H9 (cell line): ENCODE measurements at regions not wholly inside any gene's neighbourhood (a gene's known extent, or its start where the extent isn't known, plus 50 kb on each side); places are given as distances from the start of the nearest gene placed in this dataset.

Experiments
- DNase-seq: peaks from one replicate; pipeline ENCODE4 v3.0.0-alpha.2; 2017
- H2AFZ ChIP-seq: one replicate; pipeline ENCODE4 v1.6.1; 2013; ENCODE audit warnings: mild to moderate bottlenecking, low read length, control low read depth, moderate library complexity
- H2AK5ac ChIP-seq: 2 replicates; pipeline ENCODE4 v1.6.1; 2013; ENCODE audit warnings: low read length, control low read depth, mixed read lengths; ENCODE audit not compliant: insufficient read length
- H2BK120ac ChIP-seq: one replicate; pipeline ENCODE4 v1.6.1; 2013; ENCODE audit warnings: low read depth, mild to moderate bottlenecking, low read length, control low read depth, inconsistent platforms; ENCODE audit not compliant: poor library complexity, severe bottlenecking
- H2BK12ac ChIP-seq: 2 replicates; pipeline ENCODE4 v1.6.1; 2013; ENCODE audit warnings: low read length, control low read depth, mixed read lengths, low read depth; ENCODE audit not compliant: insufficient read length
- H2BK15ac ChIP-seq: 2 replicates; pipeline ENCODE4 v1.6.1; 2013; ENCODE audit warnings: low read depth, low read length, control low read depth
- H2BK20ac ChIP-seq: one replicate; pipeline ENCODE4 v1.6.1; 2013; ENCODE audit warnings: low read depth, mild to moderate bottlenecking, low read length, control low read depth, inconsistent platforms; ENCODE audit not compliant: poor library complexity, severe bottlenecking
- H2BK5ac ChIP-seq: 2 replicates; pipeline ENCODE4 v1.6.1; 2013; ENCODE audit warnings: low read length, control low read depth, mixed read lengths; ENCODE audit not compliant: insufficient read length
- H3K14ac ChIP-seq: 2 replicates; pipeline ENCODE4 v1.6.1; 2013; ENCODE audit warnings: low read length, control low read depth; ENCODE audit not compliant: insufficient read depth
- H3K18ac ChIP-seq: 2 replicates; pipeline ENCODE4 v1.6.1; 2013; ENCODE audit warnings: low read depth, mild to moderate bottlenecking, mixed read lengths, low read length, control low read depth; ENCODE audit not compliant: insufficient read length
- H3K23ac ChIP-seq: 2 replicates; pipeline ENCODE4 v1.6.1; 2013; ENCODE audit warnings: low read length, control low read depth, mixed read lengths, low read depth; ENCODE audit not compliant: insufficient read length
- H3K23me2 ChIP-seq: 2 replicates; pipeline ENCODE4 v1.6.1; 2013; ENCODE audit warnings: low read depth, mild to moderate bottlenecking, mixed read lengths, low read length, control low read depth; ENCODE audit not compliant: insufficient read length, poor library complexity, severe bottlenecking
- H3K27ac ChIP-seq: 2 replicates; pipeline ENCODE4 v1.5.1; 2013; ENCODE audit warnings: low read length, control low read depth, mixed read lengths, low read depth; ENCODE audit not compliant: insufficient read length
- H3K27me3 ChIP-seq: 2 replicates; pipeline ENCODE4 v1.6.1; 2013; ENCODE audit warnings: low read length, control low read depth, inconsistent platforms; ENCODE audit not compliant: insufficient read depth
- H3K4ac ChIP-seq: 2 replicates; pipeline ENCODE4 v1.6.1; 2013; ENCODE audit warnings: low read depth, mild to moderate bottlenecking, control low read depth, inconsistent platforms, low read length, moderate library complexity
- H3K4me1 ChIP-seq: 2 replicates; pipeline ENCODE4 v1.6.1; 2013; ENCODE audit warnings: low read length, control low read depth, inconsistent platforms; ENCODE audit not compliant: insufficient read depth
- H3K4me2 ChIP-seq: 2 replicates; pipeline ENCODE4 v1.6.1; 2013; ENCODE audit warnings: low read length, control low read depth, mixed read lengths; ENCODE audit not compliant: insufficient read length, insufficient read depth
- H3K56ac ChIP-seq: 2 replicates; pipeline ENCODE4 v1.6.1; 2013; ENCODE audit warnings: low read depth, mild to moderate bottlenecking, mixed read lengths, low read length, control low read depth; ENCODE audit not compliant: insufficient read length
- H3K79me1 ChIP-seq: 2 replicates; pipeline ENCODE4 v1.6.1; 2013; ENCODE audit warnings: low read depth, mild to moderate bottlenecking, moderate library complexity, low read length, control low read depth, inconsistent platforms; ENCODE audit not compliant: insufficient read depth, poor library complexity, severe bottlenecking
- H3K79me2 ChIP-seq: 2 replicates; pipeline ENCODE4 v1.6.1; 2013; ENCODE audit warnings: low read length, control low read depth, inconsistent platforms; ENCODE audit not compliant: insufficient read depth
- H3K9ac ChIP-seq: 2 replicates; pipeline ENCODE4 v1.6.1; 2013; ENCODE audit warnings: low read length, control low read depth, mixed read lengths; ENCODE audit not compliant: insufficient read length; ENCODE audit errors: extremely low read depth
- H3K9me3 ChIP-seq: one replicate; pipeline ENCODE4 v1.6.1; 2013; ENCODE audit warnings: low read depth, low read length, inconsistent platforms; ENCODE audit not compliant: control insufficient read depth
- H3T11ph ChIP-seq: one replicate; pipeline ENCODE4 v1.6.1; 2013; ENCODE audit warnings: mild to moderate bottlenecking, low read length, control low read depth, inconsistent platforms
- H4K20me1 ChIP-seq: one replicate; pipeline ENCODE4 v1.6.1; 2013; ENCODE audit not compliant: control insufficient read depth, insufficient read length, insufficient read depth
- H4K5ac ChIP-seq: 2 replicates; pipeline ENCODE4 v1.6.1; 2013; ENCODE audit warnings: low read depth, mild to moderate bottlenecking, mixed read lengths, low read length, control low read depth; ENCODE audit not compliant: insufficient read length
- H4K8ac ChIP-seq: replicated peaks from 2 replicates; pipeline ENCODE4 v1.6.1; 2013; ENCODE audit warnings: low read length, control low read depth, mixed read lengths, low read depth; ENCODE audit not compliant: insufficient read length
- H4K91ac ChIP-seq: 2 replicates; pipeline ENCODE4 v1.6.1; 2013; ENCODE audit warnings: low read depth, mild to moderate bottlenecking, moderate library complexity, mixed read lengths, low read length, control low read depth; ENCODE audit not compliant: insufficient read length
- H3K27ac Mint-ChIP-seq, 3 experiments: 2 replicates in 2 of 3; 3 replicates in 1 of 3; pipeline ENCODE4 v1.8.0; 2020 to 2021; ENCODE audit warnings: mixed read lengths in 3 of 3, mild to moderate bottlenecking in 1 of 3, moderate library complexity in 1 of 3
- H3K27me3 Mint-ChIP-seq: 2 replicates; pipeline ENCODE4 v1.8.0; 2021; ENCODE audit warnings: low read depth, mild to moderate bottlenecking, moderate library complexity, mixed read lengths
- H3K36me3 Mint-ChIP-seq, 3 experiments: 2 replicates in 2 of 3; 3 replicates in 1 of 3; pipeline ENCODE4 v1.8.0; 2020 to 2021; ENCODE audit warnings: low read depth in 3 of 3, mixed read lengths in 3 of 3; ENCODE audit not compliant: insufficient read depth in 1 of 3
- H3K4me1 Mint-ChIP-seq, 2 experiments: 2 replicates each; pipeline ENCODE4 v1.8.0; 2020; ENCODE audit warnings: mixed read lengths in 2 of 2
- H3K4me3 Mint-ChIP-seq, 2 experiments: 2 replicates in 1 of 2; 3 replicates in 1 of 2; pipeline ENCODE4 v1.8.0; 2020 to 2021; ENCODE audit warnings: mild to moderate bottlenecking in 2 of 2, mixed read lengths in 2 of 2, moderate library complexity in 1 of 2
- H3K9me3 Mint-ChIP-seq, 2 experiments: 2 replicates in 1 of 2; 3 replicates in 1 of 2; pipeline ENCODE4 v1.8.0; 2020; ENCODE audit warnings: mild to moderate bottlenecking in 2 of 2, mixed read lengths in 2 of 2, moderate library complexity in 1 of 2
- WGBS: extraction: QIAGEN DNeasy Blood & Tissue Kit; methylation state at CpG from one replicate; pipeline ENCODE4 v1.1.7; 2013; ENCODE audit warnings: missing lambda C conversion rate, low lambda C conversion rate, mixed read lengths; ENCODE audit not compliant: insufficient read length; ENCODE audit errors: extremely low coverage; 5-methylcytosine and 5-hydroxymethylcytosine counted together
- TF ChIP-seq, protein P1 (sequence below): fragments of 200-600 bp; sonication (generic); conservative IDR thresholded peaks from 3 replicates; pipeline ENCODE4 v1.8.0; 2021; ENCODE audit warnings: antibody characterized with exemption, mild to moderate bottlenecking

DNA sequence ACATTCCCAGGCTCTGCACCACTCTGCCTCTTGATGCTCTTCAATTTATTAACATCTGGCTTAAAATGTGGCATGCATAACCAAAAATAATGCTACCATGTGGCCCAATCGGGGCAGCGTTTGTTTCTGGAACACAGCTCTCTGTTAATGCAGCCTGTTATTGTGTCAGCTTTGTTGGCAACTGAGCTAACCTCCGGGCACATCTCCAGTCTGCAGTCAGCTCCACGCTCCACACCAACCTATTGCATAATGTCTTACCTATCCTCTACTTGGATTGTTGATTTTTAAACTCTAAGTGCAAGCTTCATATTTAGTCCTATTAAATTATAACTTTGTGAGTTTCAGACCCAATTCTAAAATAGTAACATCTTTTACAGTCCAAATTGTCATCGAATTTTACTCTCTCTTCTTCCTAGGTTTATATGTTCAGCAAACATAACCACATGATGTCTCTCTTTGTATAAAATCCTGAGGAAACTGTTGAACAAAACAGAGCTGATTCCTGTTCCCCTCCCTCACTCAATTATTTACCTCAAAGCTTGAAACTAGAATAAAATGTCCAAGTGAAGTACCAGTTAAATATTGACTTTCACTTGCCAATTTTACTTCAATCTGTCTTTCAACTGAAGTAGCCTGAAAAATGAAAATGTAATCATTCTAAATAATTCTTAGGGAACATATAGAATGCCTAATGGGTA lies 92.2 kb upstream of the RAPGEF2 start:
- H2BK20ac ChIP-seq: no peak overlapping the region
- H3K18ac ChIP-seq: no peak overlapping the region
- WGBS: no CpG with 5 or more reads among the region's 5 CpGs
- Mint-ChIP-seq H3K4me3 (no peak overlapping the region), H3K36me3 (no peaks in the 10 kb centered on the region), H3K27ac (no peak overlapping the region), H3K27me3 (peaks cover 19% of the 10 kb centered on the region), H3K4me1 (peaks cover 30 to 37% of the 10 kb centered on the region in 2 experiments), H3K9me3 (no peaks in the 10 kb centered on the region)
- H3K14ac ChIP-seq: no peak overlapping the region
- H2BK15ac ChIP-seq: no peak overlapping the region
- no peaks in the 10 kb centered on the region for H3K4me1 ChIP-seq
- H3K4ac ChIP-seq: no peak overlapping the region
- no peak overlapping the region for H3T11ph ChIP-seq
- H2BK12ac ChIP-seq: no peak overlapping the region
- no peaks in the 10 kb centered on the region for H3K9me3 ChIP-seq
- H4K20me1 ChIP-seq: no peaks in the 10 kb centered on the region
- H3K56ac ChIP-seq: no peak overlapping the region
- no peak for DNase-seq
- no peaks in the 10 kb centered on the region for H3K23me2 ChIP-seq
- no peaks in the 10 kb centered on the region; the same call in 1 of the 2 replicates for H3K27me3 ChIP-seq
- H4K91ac ChIP-seq: no peak overlapping the region
- no peak overlapping the region for H3K27ac ChIP-seq
- no peak overlapping the region for H4K8ac ChIP-seq
- H2AK5ac ChIP-seq: no peak overlapping the region
- no peak overlapping the region for H3K9ac ChIP-seq
- peak overlapping the region; percentile 40 for H2AFZ ChIP-seq
- no peak overlapping the region for H4K5ac ChIP-seq
- H2BK5ac ChIP-seq: no peak overlapping the region
- no peak overlapping the region for H2BK120ac ChIP-seq
- H3K4me2 ChIP-seq: no peak overlapping the region
- H3K23ac ChIP-seq: no peak overlapping the region
- no peaks in the 10 kb centered on the region for H3K79me2 ChIP-seq
- TF ChIP-seq, protein P1, sequence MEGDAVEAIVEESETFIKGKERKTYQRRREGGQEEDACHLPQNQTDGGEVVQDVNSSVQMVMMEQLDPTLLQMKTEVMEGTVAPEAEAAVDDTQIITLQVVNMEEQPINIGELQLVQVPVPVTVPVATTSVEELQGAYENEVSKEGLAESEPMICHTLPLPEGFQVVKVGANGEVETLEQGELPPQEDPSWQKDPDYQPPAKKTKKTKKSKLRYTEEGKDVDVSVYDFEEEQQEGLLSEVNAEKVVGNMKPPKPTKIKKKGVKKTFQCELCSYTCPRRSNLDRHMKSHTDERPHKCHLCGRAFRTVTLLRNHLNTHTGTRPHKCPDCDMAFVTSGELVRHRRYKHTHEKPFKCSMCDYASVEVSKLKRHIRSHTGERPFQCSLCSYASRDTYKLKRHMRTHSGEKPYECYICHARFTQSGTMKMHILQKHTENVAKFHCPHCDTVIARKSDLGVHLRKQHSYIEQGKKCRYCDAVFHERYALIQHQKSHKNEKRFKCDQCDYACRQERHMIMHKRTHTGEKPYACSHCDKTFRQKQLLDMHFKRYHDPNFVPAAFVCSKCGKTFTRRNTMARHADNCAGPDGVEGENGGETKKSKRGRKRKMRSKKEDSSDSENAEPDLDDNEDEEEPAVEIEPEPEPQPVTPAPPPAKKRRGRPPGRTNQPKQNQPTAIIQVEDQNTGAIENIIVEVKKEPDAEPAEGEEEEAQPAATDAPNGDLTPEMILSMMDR: no peak
- H3K79me1 ChIP-seq: no peaks in the 10 kb centered on the region
